ENCODE measurements at regions not wholly inside any gene's neighbourhood (a gene's known extent, or its start where the extent isn't known, plus 50 kb on each side); places are given as distances from the start of the nearest gene placed in this dataset.

- H3K4me1 ChIP-seq (ENCODE audit: low read depth): no peaks in the 10 kb centered on the region
- H3K36me3 ChIP-seq: no peaks in the 10 kb centered on the region
- no peaks in the 10 kb centered on the region for H3K27me3 ChIP-seq
- no peaks in the 10 kb centered on the region for H3K9me3 ChIP-seq (ENCODE audit: low read depth)
- no peak overlapping the region for H3K4me3 ChIP-seq
- TF ChIP-seq, protein P1, sequence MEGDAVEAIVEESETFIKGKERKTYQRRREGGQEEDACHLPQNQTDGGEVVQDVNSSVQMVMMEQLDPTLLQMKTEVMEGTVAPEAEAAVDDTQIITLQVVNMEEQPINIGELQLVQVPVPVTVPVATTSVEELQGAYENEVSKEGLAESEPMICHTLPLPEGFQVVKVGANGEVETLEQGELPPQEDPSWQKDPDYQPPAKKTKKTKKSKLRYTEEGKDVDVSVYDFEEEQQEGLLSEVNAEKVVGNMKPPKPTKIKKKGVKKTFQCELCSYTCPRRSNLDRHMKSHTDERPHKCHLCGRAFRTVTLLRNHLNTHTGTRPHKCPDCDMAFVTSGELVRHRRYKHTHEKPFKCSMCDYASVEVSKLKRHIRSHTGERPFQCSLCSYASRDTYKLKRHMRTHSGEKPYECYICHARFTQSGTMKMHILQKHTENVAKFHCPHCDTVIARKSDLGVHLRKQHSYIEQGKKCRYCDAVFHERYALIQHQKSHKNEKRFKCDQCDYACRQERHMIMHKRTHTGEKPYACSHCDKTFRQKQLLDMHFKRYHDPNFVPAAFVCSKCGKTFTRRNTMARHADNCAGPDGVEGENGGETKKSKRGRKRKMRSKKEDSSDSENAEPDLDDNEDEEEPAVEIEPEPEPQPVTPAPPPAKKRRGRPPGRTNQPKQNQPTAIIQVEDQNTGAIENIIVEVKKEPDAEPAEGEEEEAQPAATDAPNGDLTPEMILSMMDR (IDR thresholded peaks at IDR 0.05; ENCODE audit: low read depth, low read length): no peak
- no peak overlapping the region for H3K27ac ChIP-seq
- DNase-seq (ENCODE audit: low read depth in 1 of 2, low spot score in 1 of 2): no peak
These were observed 166.2 kb downstream of the URB2 start for GRCh38 chr1:229792012-229792975.

DNA sequence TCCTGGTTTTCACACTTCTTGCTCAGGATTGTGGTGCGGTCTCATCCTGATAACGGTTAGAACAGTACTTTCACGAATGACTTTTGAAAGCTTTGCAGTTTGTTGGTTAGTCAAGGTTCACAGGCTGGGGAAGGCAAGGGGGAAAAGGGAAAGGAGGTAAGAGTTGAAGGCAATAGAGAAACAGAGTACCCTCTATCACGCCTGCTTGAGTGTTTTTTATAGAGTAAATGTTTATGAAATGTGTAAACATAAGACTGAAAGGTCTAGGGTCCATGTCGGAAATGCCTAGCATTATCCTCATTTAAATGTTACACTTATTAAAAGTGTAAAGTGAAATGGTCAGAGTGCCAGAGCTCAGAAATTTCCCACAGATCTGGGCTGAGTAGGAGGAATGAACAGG, 167.4 kb downstream of the URB2 start:
- no peaks in the 10 kb centered on the region for H3K27me3 ChIP-seq
- TF ChIP-seq, protein P1 (IDR thresholded peaks at IDR 0.05; ENCODE audit: low read depth, low read length): no peak
- no peak overlapping the region for H3K27ac ChIP-seq

GRCh38 chr1:229798558-229798957, 172.5 kb downstream of the URB2 start:
- no peak for DNase-seq (ENCODE audit: low read depth in 1 of 2, low spot score in 1 of 2)
- Histone ChIP-seq H3K36me3 (no peaks in the 10 kb centered on the region), H3K27me3 (no peaks in the 10 kb centered on the region), H3K4me3 (no peak overlapping the region), H3K27ac (no peak overlapping the region), H3K4me1 (ENCODE audit: low read depth) (no peaks in the 10 kb centered on the region), H3K9me3 (ENCODE audit: low read depth) (no peaks in the 10 kb centered on the region)
- TF ChIP-seq, protein P1 (IDR thresholded peaks at IDR 0.05; ENCODE audit: low read depth, low read length): no peak

More for the DNA sequence above, 167.4 kb downstream of the URB2 start:
- Histone ChIP-seq H3K36me3 (no peaks in the 10 kb centered on the region), H3K4me1 (ENCODE audit: low read depth) (no peaks in the 10 kb centered on the region), H3K4me3 (no peak overlapping the region), H3K9me3 (ENCODE audit: low read depth) (no peaks in the 10 kb centered on the region)
- no peak for DNase-seq (ENCODE audit: low read depth in 1 of 2, low spot score in 1 of 2)

DNA sequence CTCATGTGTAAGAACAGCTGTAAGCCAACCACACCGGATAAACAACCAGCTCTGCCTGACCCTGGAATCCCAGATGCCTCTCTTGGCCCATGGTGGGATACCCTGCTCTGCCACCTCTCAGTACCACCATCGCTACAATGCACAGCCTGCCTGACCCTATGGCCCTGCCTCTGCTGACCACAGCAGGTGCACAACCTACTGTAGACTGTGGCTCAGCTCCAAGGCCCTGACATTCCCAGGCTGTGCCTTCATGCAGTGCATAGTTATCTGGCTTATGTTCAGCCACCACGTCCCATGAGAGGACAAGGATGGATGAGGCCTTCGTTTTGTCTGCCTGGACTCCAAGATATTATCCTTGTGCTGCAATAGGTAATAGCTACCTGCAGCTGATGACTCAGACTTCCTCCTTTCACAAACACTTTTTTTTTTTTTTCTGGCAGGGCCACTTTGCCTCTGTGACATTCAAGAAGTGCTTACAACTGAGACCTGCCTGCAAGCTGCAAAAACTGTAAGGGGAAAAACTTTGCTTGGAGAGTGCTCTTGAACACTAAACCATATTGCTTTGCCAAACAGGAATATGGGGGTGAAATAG, 177.7 kb downstream of the URB2 start:
- DNase-seq (ENCODE audit: low read depth in 1 of 2, low spot score in 1 of 2): no peak
- Histone ChIP-seq H3K9me3 (ENCODE audit: low read depth) (no peaks in the 10 kb centered on the region), H3K36me3 (no peaks in the 10 kb centered on the region), H3K27me3 (no peaks in the 10 kb centered on the region), H3K4me1 (ENCODE audit: low read depth) (no peaks in the 10 kb centered on the region), H3K4me3 (no peak overlapping the region), H3K27ac (no peak overlapping the region)
- TF ChIP-seq, protein P1 (IDR thresholded peaks at IDR 0.05; ENCODE audit: low read depth, low read length): no peak

DNA sequence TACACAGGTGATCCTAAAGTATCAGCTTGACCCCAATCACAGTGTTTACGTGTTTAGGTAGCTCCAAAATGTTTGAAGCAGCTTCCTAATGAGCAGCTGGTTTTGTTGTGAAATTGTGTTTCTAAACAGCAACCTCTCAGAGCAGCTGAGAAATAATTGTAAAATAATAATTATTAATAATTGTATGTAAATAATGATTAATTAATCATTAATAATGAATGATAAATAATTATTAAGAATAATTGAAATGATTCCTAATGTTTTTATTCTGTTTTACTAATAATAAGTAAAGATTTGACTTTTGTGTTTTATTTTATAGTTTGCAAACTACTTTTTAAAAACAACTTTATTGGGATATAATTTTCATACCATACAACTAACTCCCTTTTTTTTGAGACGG, 182.2 kb downstream of the URB2 start:
- Histone ChIP-seq H3K4me3 (no peak overlapping the region), H3K9me3 (ENCODE audit: low read depth) (no peaks in the 10 kb centered on the region), H3K36me3 (no peaks in the 10 kb centered on the region), H3K27ac (no peak overlapping the region), H3K27me3 (no peaks in the 10 kb centered on the region), H3K4me1 (ENCODE audit: low read depth) (no peaks in the 10 kb centered on the region)
- TF ChIP-seq, protein P1 (IDR thresholded peaks at IDR 0.05; ENCODE audit: low read depth, low read length): no peak
- no peak for DNase-seq (ENCODE audit: low read depth in 1 of 2, low spot score in 1 of 2)
